Naive thymus-derived CD8-positive, alpha-beta T cell (primary cell): ENCODE measurements at regions not wholly inside any gene's neighbourhood (a gene's known extent, or its start where the extent isn't known, plus 50 kb on each side); places are given as distances from the start of the nearest gene placed in this dataset.

Source experiments
- ATAC-seq, 2 donors: fragments of 150-1000 bp; cut with Tn5 transposase in 1 of 2; sonication (Bioruptor Pico), chemical (Tn5 transposase) in 1 of 2; 1 replicate in 1 of 2; 2 replicates in 1 of 2; pipeline ENCODE4 v1.10.0; 2021; ENCODE audit warnings: mild to moderate bottlenecking in 2 of 2, moderate library complexity in 2 of 2
- POLR2A ChIA-PET: fragments of 350-600 bp; sonication (Branson Sonifier 250); formaldehyde crosslinking; loops from one replicate; lab custom pipeline; 2021; ENCODE audit warnings: antibody characterized with exemption; lab: Charles Lee
- DNase-seq, 10 donors: peaks; one replicate each; pipeline versions ENCODE4 v3.0.0 to v3.0.0-alpha.2; 2020 to 2022
- H3K27ac Mint-ChIP-seq, 10 donors: one replicate each; pipeline ENCODE4 v1.8.0; 2020 to 2022; ENCODE audit warnings: mild to moderate bottlenecking in 10 of 10, mixed read lengths in 10 of 10, moderate library complexity in 4 of 10, inconsistent platforms in 1 of 10
- H3K27me3 Mint-ChIP-seq, 5 donors: one replicate each; pipeline ENCODE4 v1.8.0; 2021 to 2022; ENCODE audit warnings: mixed read lengths in 5 of 5
- H3K36me3 Mint-ChIP-seq, 3 donors: one replicate each; pipeline ENCODE4 v1.8.0; 2020 to 2022; ENCODE audit warnings: mixed read lengths in 3 of 3, mild to moderate bottlenecking in 2 of 3, inconsistent platforms in 1 of 3
- H3K4me1 Mint-ChIP-seq, 4 donors: one replicate each; pipeline ENCODE4 v1.8.0; 2021 to 2022; ENCODE audit warnings: mixed read lengths in 4 of 4
- H3K4me3 Mint-ChIP-seq, 10 donors: one replicate each; pipeline ENCODE4 v1.8.0; 2020 to 2022; ENCODE audit warnings: mild to moderate bottlenecking in 10 of 10, mixed read lengths in 10 of 10, moderate library complexity in 6 of 10, inconsistent platforms in 1 of 10
- H3K9me3 Mint-ChIP-seq, 9 donors: one replicate each; pipeline ENCODE4 v1.8.0; 2020 to 2022; ENCODE audit warnings: mixed read lengths in 9 of 9, mild to moderate bottlenecking in 3 of 9, inconsistent platforms in 1 of 9, moderate library complexity in 1 of 9

DNA sequence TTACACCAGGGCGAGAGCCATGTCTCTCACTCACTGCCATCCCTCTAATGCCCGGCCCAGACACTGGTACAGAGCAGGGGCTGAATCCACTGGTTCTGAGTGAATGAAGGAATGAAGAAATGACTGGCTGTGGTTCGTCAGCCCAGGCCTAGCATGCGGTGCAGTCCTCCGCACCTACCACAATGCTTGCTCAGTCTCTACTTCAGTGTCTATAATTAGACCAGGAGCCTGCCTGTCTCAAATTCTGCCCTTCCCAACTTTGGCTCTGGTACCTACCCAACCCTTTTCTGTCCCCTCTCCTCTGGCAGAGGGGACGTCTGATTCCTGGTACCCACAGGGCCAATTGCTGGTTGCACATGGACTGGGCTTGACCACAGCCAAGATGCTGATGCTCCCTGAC, 118.2 kb upstream of the GRIK3 start:
- H3K4me3 Mint-ChIP-seq, result no peak overlapping the region
- peaks cover 0 to 6% (median 0%) of the 10 kb centered on the region in 9 donors for H3K9me3 Mint-ChIP-seq
- peaks cover 0 to 2% (median 0%) of the 10 kb centered on the region in 4 donors for H3K4me1 Mint-ChIP-seq
- DNase-seq (no peak), ATAC-seq (no peak)
- H3K27me3 Mint-ChIP-seq, result peaks cover 20 to 57% (median 34%) of the 10 kb centered on the region in 5 donors
- POLR2A ChIA-PET, result no interaction called here
- peak overlapping the region in 2 of 10 donors; percentile 16 to 63 for H3K27ac Mint-ChIP-seq
- H3K36me3 Mint-ChIP-seq, result no peaks in the 10 kb centered on the region

DNA sequence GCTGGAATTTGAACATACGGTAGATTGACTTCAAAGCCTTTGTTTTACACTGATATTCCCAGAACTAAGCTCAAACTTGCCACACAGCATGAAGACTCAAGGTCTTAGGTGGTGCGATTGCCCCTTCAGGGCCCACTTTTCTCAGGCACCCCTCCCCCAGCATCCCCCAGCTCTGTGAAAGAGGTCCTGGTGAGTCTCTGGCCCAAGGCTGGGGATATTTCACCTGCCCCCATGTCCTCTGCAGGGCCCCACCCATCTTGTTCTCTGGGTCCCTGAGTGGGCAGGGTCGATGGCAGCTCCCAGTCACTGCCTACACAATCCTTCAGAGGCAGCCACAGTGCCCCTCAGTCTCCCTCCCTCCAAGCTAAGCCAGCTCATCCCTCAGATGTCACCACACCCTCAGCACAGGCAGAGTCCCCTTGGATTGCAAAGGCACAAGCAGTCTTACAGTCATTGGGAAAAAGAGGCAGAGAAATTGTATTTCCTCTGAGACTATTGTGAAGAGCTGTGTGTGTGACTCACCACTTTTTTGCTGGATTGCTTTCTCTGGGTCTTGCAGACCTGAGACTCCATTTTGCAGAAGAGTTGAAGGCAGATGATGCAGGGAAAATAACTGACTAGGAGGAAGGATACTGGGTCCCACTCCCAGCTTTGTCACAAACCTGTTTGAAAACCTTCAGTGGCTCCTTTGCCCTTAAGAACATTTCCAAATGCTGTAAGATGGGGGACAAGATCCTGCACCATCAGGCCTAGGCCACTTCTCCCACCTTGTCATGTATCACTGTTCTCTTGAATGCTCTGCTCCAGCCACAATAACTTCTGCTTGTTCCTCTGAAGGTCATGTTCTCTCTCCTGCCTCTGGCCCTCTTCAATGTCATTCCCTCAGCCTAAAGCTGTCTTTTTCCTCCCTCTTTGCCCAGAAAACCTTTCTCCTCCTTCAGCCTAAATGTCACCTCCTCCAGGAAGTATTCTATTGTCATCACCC, 119.1 kb upstream of the GRIK3 start:
- Mint-ChIP-seq H3K27me3 (peaks cover 24 to 51% (median 34%) of the 10 kb centered on the region in 5 donors), H3K36me3 (no peaks in the 10 kb centered on the region), H3K4me3 (no peak overlapping the region), H3K4me1 (peaks cover 0 to 2% (median 0%) of the 10 kb centered on the region in 4 donors), H3K27ac (no peak overlapping the region), H3K9me3 (peaks cover 0 to 9% (median 2%) of the 10 kb centered on the region in 9 donors)
- POLR2A ChIA-PET, result no interaction called here
- no peak for ATAC-seq
- no peak for DNase-seq

DNA sequence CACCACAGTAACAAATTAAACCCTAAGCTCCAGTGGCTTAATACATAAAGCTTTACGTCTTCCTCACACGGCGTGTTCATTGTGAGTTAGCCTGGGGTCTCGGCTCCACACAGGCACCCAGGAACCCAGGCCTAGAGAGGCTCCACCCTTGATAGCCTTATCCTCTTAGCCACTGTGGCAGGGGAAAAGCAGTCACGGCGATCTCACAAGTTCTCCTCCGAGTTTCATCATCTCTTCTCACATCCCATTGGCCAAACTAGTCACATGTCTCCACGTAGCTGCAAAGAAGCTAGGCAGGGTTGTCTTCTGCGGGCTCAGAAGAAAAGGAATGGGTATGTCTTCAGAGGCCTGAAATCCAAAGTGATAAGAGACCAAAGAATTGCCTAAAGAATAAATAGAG, 122.3 kb upstream of the GRIK3 start:
- Mint-ChIP-seq H3K9me3 (peaks cover 0 to 21% (median 5%) of the 10 kb centered on the region in 9 donors), H3K36me3 (no peaks in the 10 kb centered on the region), H3K27ac (no peak overlapping the region), H3K4me3 (no peak overlapping the region), H3K27me3 (peaks cover 17 to 40% (median 27%) of the 10 kb centered on the region in 5 donors), H3K4me1 (peaks cover 0 to 2% (median 0%) of the 10 kb centered on the region in 4 donors)
- DNase-seq (no peak), ATAC-seq (no peak)
- POLR2A ChIA-PET, result no interaction called here

GRCh38 chr1:37157634-37158033, 123.3 kb upstream of the GRIK3 start:
- H3K4me1 Mint-ChIP-seq, result no peaks in the 10 kb centered on the region
- H3K27me3 Mint-ChIP-seq, result peaks cover 16 to 31% (median 24%) of the 10 kb centered on the region in 5 donors
- H3K27ac Mint-ChIP-seq, result no peak overlapping the region
- DNase-seq (no peak), ATAC-seq (no peak)
- H3K9me3 Mint-ChIP-seq, result peaks cover 0 to 31% (median 8%) of the 10 kb centered on the region in 9 donors
- H3K36me3 Mint-ChIP-seq, result peaks cover 0 to 4% (median 0%) of the 10 kb centered on the region in 3 donors
- POLR2A ChIA-PET, result no interaction called here
- H3K4me3 Mint-ChIP-seq, result no peak overlapping the region

DNA sequence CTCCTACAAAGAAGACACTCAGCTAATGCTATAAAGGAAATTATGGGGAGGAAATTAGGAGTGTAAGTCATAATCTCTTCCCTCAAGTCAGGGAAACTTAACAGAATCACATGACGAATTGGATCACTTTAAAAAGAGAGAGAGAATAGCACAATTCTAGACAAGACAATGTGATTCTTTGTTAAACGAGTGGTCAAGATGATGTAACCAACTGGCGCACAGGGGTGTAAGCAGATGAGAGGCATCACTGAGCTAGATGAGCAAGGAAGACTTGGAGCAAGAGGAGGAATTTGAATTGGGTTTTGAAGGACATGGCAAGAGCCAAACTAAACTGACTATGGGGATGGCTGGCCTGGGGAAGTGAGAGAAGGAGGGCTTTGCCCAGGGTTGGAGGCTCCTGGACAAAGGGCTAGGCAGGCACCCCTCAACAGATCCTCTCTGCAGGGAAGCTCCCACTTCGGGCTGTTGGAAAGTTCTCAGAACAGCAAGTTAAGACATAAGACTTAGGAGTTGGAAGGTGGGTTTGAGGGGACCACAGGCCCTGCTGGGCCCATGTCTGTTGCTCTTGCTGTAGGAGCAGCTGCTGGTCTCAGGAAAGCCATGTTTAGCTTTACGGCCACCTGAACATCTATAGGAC, 123.9 kb upstream of the GRIK3 start:
- Mint-ChIP-seq H3K9me3 (peaks cover 0 to 37% (median 8%) of the 10 kb centered on the region in 9 donors), H3K4me3 (no peak overlapping the region), H3K36me3 (peaks cover 0 to 4% (median 0%) of the 10 kb centered on the region in 3 donors), H3K27ac (no peak overlapping the region), H3K4me1 (no peaks in the 10 kb centered on the region), H3K27me3 (peaks cover 11 to 31% (median 24%) of the 10 kb centered on the region in 5 donors)
- ATAC-seq, result no peak
- no peak for DNase-seq
- POLR2A ChIA-PET, result no interaction called here

GRCh38 chr1:37159102-37159501, 124.8 kb upstream of the GRIK3 start:
- Mint-ChIP-seq H3K27ac (no peak overlapping the region), H3K9me3 (peaks cover 0 to 38% (median 8%) of the 10 kb centered on the region in 9 donors), H3K27me3 (peaks cover 10 to 26% (median 19%) of the 10 kb centered on the region in 5 donors), H3K4me3 (no peak overlapping the region), H3K4me1 (no peaks in the 10 kb centered on the region), H3K36me3 (peaks cover 0 to 4% (median 0%) of the 10 kb centered on the region in 3 donors)
- POLR2A ChIA-PET, result no interaction called here
- DNase-seq (no peak), ATAC-seq (no peak)

DNA sequence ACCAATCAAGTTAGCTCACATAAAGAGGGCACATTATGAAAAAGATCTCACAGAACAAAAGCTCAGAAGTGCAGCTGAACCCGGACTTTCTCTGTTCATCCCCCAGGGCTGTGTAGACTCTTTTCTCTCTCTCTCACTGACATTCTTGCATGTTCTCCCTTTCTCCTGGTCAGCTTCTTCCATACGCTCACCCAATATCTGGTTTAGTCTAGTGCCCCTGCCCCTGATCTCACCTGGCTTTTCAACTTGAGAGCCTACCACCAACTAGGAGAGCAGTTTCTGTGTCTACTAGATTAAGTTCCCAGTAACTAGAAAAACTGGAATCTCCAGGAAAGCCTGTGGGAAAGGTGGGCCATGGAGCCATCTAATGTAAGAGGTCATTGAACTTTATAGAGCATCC, 126.9 kb upstream of the GRIK3 start:
- Mint-ChIP-seq H3K36me3 (peaks cover 0 to 15% (median 0%) of the 10 kb centered on the region in 3 donors), H3K4me1 (no peaks in the 10 kb centered on the region), H3K4me3 (no peak overlapping the region), H3K9me3 (peaks cover 0 to 56% (median 16%) of the 10 kb centered on the region in 9 donors), H3K27ac (no peak overlapping the region), H3K27me3 (peaks cover 0 to 13% (median 9%) of the 10 kb centered on the region in 5 donors)
- no peak for ATAC-seq
- POLR2A ChIA-PET, result no interaction called here
- DNase-seq, result no peak

- H3K9me3 Mint-ChIP-seq, result peaks cover 5 to 65% (median 18%) of the 10 kb centered on the region in 9 donors
- no peak for ATAC-seq
- H3K27me3 Mint-ChIP-seq, result peaks cover 5 to 16% (median 8%) of the 10 kb centered on the region in 5 donors
- H3K36me3 Mint-ChIP-seq, result peaks cover 0 to 17% (median 0%) of the 10 kb centered on the region in 3 donors
- no peak overlapping the region for H3K4me3 Mint-ChIP-seq
- H3K27ac Mint-ChIP-seq, result no peak overlapping the region
- POLR2A ChIA-PET, result no interaction called here
- H3K4me1 Mint-ChIP-seq, result no peaks in the 10 kb centered on the region
- no peak for DNase-seq
Observed at GRCh38 chr1:37162059-37162458, 127.7 kb upstream of the GRIK3 start.

DNA sequence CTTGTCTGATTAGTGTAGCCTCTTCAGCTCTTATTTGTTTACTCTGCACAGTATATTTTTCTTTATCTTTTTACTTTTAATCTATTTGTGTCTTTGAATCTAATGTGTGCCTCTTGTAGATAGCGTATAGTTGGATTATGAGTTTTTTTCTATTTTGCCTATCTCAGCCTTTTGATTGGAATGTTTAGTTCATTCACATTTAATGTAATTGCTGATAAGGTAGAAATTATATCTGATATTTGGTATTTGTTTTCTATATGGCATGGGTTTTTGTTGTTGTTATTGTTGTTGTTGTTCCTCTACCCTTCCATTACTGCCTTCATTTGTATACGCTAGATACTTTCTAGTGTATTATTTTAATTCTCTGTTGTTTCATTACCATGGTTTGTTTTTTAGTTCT, 131.7 kb upstream of the GRIK3 start:
- Mint-ChIP-seq H3K36me3 (peaks cover 0 to 23% (median 2%) of the 10 kb centered on the region in 3 donors), H3K4me3 (no peak overlapping the region), H3K4me1 (no peaks in the 10 kb centered on the region), H3K27me3 (peaks cover 9 to 30% (median 24%) of the 10 kb centered on the region in 5 donors), H3K27ac (no peak overlapping the region), H3K9me3 (peaks cover 11 to 64% (median 19%) of the 10 kb centered on the region in 9 donors)
- ATAC-seq (no peak), DNase-seq (no peak)
- POLR2A ChIA-PET, result no interaction called here

GRCh38 chr1:37167479-37167878, 133.2 kb upstream of the GRIK3 start:
- Mint-ChIP-seq H3K4me3 (no peak overlapping the region), H3K36me3 (peaks cover 0 to 19% (median 2%) of the 10 kb centered on the region in 3 donors), H3K27me3 (peaks cover 10 to 30% (median 26%) of the 10 kb centered on the region in 5 donors), H3K4me1 (no peaks in the 10 kb centered on the region), H3K9me3 (peaks cover 5 to 49% (median 18%) of the 10 kb centered on the region in 9 donors), H3K27ac (peak overlapping the region in 1 of 10 donors; percentile 26)
- no peak for DNase-seq
- POLR2A ChIA-PET, result no interaction called here
- ATAC-seq, result no peak

GRCh38 chr1:37169241-37169640, 134.9 kb upstream of the GRIK3 start:
- Mint-ChIP-seq H3K27ac (no peak overlapping the region), H3K9me3 (peaks cover 5 to 39% (median 18%) of the 10 kb centered on the region in 9 donors), H3K4me3 (no peak overlapping the region), H3K36me3 (peaks cover 0 to 19% (median 2%) of the 10 kb centered on the region in 3 donors), H3K4me1 (no peaks in the 10 kb centered on the region), H3K27me3 (peaks cover 16 to 48% (median 34%) of the 10 kb centered on the region in 5 donors)
- POLR2A ChIA-PET, result no interaction called here
- no peak for DNase-seq
- ATAC-seq, result no peak

DNA sequence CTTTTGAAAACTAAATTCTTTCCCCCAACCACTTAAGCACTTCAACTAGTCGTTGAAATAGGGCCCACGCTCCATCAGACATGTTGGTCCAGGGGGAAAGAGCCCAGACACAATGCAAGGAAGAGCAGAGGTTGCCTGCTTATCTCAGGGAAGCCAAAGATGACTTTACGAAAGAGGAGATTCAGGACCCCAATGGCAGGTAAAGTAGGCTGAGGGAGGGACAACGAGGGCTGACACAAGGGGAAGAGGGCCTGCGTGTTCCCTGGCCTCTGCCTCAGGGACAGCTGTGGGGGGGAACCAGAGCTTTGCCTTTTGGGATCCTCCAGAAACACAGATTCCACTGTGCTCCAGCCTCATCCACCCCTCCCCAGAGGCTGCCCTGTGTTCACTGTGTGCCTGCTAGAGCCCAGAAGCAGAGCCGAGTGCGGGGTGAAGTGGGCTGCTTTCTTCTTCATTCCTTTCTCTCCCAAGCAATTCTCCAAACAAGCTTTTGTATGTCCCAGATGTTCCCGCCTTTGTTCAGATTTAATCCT, 135.5 kb upstream of the GRIK3 start:
- H3K27me3 Mint-ChIP-seq, result peaks cover 16 to 54% (median 40%) of the 10 kb centered on the region in 5 donors
- peaks cover 0 to 19% (median 2%) of the 10 kb centered on the region in 3 donors for H3K36me3 Mint-ChIP-seq
- H3K4me3 Mint-ChIP-seq, result no peak overlapping the region
- POLR2A ChIA-PET, result no interaction called here
- H3K4me1 Mint-ChIP-seq, result no peaks in the 10 kb centered on the region
- no peak overlapping the region for H3K27ac Mint-ChIP-seq
- ATAC-seq (no peak), DNase-seq (no peak)
- peaks cover 5 to 33% (median 16%) of the 10 kb centered on the region in 9 donors for H3K9me3 Mint-ChIP-seq
